Neural crest cell (in vitro differentiated cells): ENCODE measurements at regions not wholly inside any gene's neighbourhood (a gene's known extent, or its start where the extent isn't known, plus 50 kb on each side); places are given as distances from the start of the nearest gene placed in this dataset.

Experiments used
- DNase-seq: peaks from one replicate; pipeline ENCODE4 v3.0.0; 2021; ENCODE audit warnings: low read depth, mixed read lengths, low spot score
- H3K27ac Mint-ChIP-seq: one replicate; pipeline ENCODE4 v1.8.0; 2021; ENCODE audit warnings: mild to moderate bottlenecking, mixed read lengths; ENCODE audit not compliant: unreplicated experiment
- H3K27me3 Mint-ChIP-seq: 2 replicates; pipeline ENCODE4 v1.8.0; 2021; ENCODE audit warnings: low read depth, mild to moderate bottlenecking, mixed read lengths
- H3K36me3 Mint-ChIP-seq: 2 replicates; pipeline ENCODE4 v1.8.0; 2021; ENCODE audit warnings: low read depth, mild to moderate bottlenecking, mixed read lengths
- H3K4me1 Mint-ChIP-seq: 2 replicates; pipeline ENCODE4 v1.8.0; 2021; ENCODE audit warnings: mixed read lengths
- H3K4me3 Mint-ChIP-seq: one replicate; pipeline ENCODE4 v1.8.0; 2021; ENCODE audit warnings: mild to moderate bottlenecking, mixed read lengths
- H3K9me3 Mint-ChIP-seq: 2 replicates; pipeline ENCODE4 v1.8.0; 2021; ENCODE audit warnings: mixed read lengths
- TF ChIP-seq, protein P1 (sequence below): fragments of 200-600 bp; sonication (generic); conservative IDR thresholded peaks from 2 replicates; pipeline ENCODE4 v1.5.0; 2021; ENCODE audit warnings: antibody characterized with exemption, mild to moderate bottlenecking

DNA sequence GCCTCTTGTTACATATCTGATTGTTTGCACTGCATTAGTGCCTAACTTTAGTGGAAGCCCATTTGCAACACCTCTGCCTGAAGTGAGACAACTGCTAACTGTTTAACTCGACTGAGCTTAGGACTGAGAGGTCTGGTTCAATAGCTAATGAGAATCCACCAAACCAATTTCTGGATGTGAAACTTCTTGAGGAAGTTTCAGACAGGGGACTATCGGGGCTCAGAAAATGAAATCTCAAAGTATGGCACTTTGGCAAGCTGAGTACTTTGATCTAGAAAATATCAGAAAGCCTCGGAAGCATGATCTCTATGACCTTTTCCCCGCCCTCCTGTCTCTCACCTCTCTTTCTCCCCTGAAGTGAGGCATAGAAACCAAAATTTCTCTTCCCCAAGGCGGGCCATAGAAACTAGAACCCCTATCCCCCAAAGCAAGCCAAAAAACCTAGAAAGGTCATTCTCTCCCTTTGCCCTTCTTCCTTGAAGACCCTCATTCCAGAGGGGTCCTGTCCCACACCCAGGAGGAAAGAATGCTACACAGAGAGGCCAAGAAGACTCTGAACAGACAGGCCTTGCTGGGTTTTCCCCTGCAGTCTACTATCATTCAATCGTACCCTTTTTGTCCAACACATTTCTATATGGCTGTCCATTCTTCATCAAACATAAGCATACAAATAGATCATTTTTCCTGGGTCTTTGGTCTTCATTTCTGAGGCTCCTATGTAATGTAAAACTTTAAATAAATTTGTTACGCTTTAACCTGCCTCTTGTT is 69.6 kb upstream of the CREB1 start:
- Mint-ChIP-seq H3K27ac (no peak overlapping the region), H3K27me3 (no peaks in the 10 kb centered on the region), H3K36me3 (no peaks in the 10 kb centered on the region), H3K4me1 (no peaks in the 10 kb centered on the region), H3K9me3 (peaks cover 3% of the 10 kb centered on the region), H3K4me3 (no peak overlapping the region)
- no peak for DNase-seq
- TF ChIP-seq, protein P1, sequence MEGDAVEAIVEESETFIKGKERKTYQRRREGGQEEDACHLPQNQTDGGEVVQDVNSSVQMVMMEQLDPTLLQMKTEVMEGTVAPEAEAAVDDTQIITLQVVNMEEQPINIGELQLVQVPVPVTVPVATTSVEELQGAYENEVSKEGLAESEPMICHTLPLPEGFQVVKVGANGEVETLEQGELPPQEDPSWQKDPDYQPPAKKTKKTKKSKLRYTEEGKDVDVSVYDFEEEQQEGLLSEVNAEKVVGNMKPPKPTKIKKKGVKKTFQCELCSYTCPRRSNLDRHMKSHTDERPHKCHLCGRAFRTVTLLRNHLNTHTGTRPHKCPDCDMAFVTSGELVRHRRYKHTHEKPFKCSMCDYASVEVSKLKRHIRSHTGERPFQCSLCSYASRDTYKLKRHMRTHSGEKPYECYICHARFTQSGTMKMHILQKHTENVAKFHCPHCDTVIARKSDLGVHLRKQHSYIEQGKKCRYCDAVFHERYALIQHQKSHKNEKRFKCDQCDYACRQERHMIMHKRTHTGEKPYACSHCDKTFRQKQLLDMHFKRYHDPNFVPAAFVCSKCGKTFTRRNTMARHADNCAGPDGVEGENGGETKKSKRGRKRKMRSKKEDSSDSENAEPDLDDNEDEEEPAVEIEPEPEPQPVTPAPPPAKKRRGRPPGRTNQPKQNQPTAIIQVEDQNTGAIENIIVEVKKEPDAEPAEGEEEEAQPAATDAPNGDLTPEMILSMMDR: no peak

DNA sequence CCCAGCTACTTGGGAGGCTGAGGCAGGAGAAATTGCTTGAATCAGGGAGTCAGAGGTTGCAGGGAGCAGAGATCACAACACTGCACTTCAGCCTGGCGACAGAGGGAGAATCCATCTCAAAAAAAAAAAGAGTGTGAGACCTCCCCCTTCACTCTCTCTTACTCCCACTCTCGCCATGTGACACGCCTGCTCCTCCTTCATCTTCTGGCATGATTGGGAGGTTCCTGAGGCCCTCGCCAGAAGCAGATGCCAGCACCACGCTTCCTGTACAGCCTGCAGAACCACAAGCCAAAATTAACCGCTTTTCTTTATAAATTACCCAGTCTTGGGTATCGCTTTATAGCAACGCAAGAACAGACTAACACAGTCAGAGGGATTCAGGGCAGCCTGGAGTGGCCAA is 66.3 kb upstream of the CREB1 start:
- Mint-ChIP-seq H3K4me3 (no peak overlapping the region), H3K9me3 (peaks cover 3% of the 10 kb centered on the region), H3K36me3 (no peaks in the 10 kb centered on the region), H3K27ac (no peak overlapping the region), H3K4me1 (no peaks in the 10 kb centered on the region), H3K27me3 (no peaks in the 10 kb centered on the region)
- TF ChIP-seq, protein P1: no peak
- no peak for DNase-seq

DNA sequence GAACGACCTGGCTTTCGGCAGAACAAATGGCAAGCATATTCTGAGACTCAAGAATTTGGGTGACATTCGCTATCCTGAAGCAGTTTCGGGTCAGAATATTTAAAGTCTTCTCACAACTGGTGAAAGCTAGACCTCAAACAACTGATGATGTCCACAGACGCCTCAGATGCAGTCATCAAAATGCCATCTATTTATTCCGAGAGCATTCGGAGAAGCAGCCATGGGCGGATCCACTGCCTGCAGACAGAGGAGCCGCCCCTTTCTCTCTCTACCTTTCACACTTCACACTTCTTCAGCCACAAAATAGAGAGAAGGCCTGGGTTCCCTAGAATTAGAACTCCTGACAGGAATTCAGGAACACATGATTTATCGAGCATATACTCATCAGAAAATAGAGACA is 65.8 kb upstream of the CREB1 start:
- no peaks in the 10 kb centered on the region for H3K36me3 Mint-ChIP-seq
- peaks cover 3% of the 10 kb centered on the region for H3K9me3 Mint-ChIP-seq
- H3K27me3 Mint-ChIP-seq: no peaks in the 10 kb centered on the region
- no peak overlapping the region for H3K4me3 Mint-ChIP-seq
- TF ChIP-seq, protein P1: no peak
- no peak for DNase-seq
- H3K4me1 Mint-ChIP-seq: no peaks in the 10 kb centered on the region
- H3K27ac Mint-ChIP-seq: no peak overlapping the region

DNA sequence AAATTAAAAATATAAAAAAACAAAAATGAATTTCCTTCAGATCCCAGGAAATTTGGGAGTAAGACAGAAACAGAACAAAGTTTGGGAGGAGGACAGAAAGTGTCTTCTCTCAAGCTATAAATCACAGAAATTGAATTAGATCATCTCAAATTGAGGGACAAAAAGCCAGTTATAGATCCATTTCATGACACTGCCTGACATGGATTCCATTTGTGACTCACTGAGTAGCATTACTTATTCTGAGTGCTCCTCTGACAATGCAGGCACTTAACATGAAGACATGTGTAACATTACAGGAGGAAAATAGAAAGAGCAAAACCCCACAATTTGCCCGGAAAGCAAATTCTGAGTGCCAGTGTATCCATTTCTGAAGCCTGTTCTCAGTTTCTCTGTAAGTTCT is 63.9 kb upstream of the CREB1 start:
- H3K27ac Mint-ChIP-seq: no peak overlapping the region
- no peaks in the 10 kb centered on the region for H3K27me3 Mint-ChIP-seq
- H3K36me3 Mint-ChIP-seq: no peaks in the 10 kb centered on the region
- H3K9me3 Mint-ChIP-seq: peaks cover 3% of the 10 kb centered on the region
- TF ChIP-seq, protein P1: no peak
- no peak overlapping the region for H3K4me3 Mint-ChIP-seq
- DNase-seq: no peak
- H3K4me1 Mint-ChIP-seq: peaks cover 3% of the 10 kb centered on the region

DNA sequence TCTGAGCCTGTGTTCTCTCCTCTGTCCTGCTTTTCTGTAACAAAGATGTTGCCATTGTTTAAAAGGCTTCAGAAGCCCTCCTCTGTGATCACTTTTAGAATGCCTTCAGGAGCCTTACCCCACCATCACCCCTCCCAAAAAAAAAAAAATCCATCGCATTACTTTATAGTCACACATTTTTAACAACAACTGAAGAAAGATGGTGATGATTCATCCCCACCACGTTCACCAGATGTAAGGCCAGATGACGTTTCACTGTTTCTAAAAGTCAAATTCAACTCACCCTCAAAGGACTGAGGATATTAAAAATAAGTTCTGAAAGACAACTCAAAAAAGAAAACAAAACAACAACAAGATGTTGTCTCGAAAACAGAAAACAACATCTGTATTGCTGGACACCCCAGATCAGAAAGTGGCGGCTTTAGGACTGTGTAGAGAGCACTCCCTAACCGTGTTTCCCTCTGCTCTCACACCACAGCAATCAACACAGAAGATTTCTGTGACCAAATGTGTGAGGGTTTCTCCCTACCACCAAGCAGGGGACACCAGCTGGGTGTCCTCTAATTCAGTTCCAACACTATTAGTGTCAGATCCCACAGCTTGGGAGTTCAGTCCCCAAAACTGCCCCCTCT is 61.9 kb upstream of the CREB1 start:
- peaks cover 10% of the 10 kb centered on the region for H3K4me1 Mint-ChIP-seq
- H3K27me3 Mint-ChIP-seq: no peaks in the 10 kb centered on the region
- no peak overlapping the region for H3K27ac Mint-ChIP-seq
- TF ChIP-seq, protein P1: no peak
- H3K36me3 Mint-ChIP-seq: no peaks in the 10 kb centered on the region
- DNase-seq: no peak
- peaks cover 2% of the 10 kb centered on the region for H3K9me3 Mint-ChIP-seq
- H3K4me3 Mint-ChIP-seq: no peak overlapping the region
